GM12878 (cell line): ENCODE measurements at regions not wholly inside any gene's neighbourhood (a gene's known extent, or its start where the extent isn't known, plus 50 kb on each side); places are given as distances from the start of the nearest gene placed in this dataset.

Experiments
- ATAC-seq: fragments of 200-7000 bp; cut with Tn5 transposase; 3 replicates; pipeline ENCODE4 v1.9.1; 2020; ENCODE audit warnings: mild to moderate bottlenecking, moderate library complexity
- BruUV-seq: library from RNA; stranded (reverse); fragments of 400-500 nt; replicated peaks from 2 replicates; lab custom pipeline; 2021; lab: Mats Ljungman, UMichigan
- CTCF ChIA-PET: fragments of 300-600 bp; sonication (Branson Sonifier 250); formaldehyde crosslinking; extraction: SDS; loops from one replicate; lab custom pipeline; 2021; ENCODE audit warnings: inconsistent platforms; lab: Yijun Ruan, JAX
- POLR2A ChIA-PET: fragments of 350-600 bp; formaldehyde crosslinking; extraction: SDS; loops from one replicate; lab custom pipeline; 2021; ENCODE audit warnings: inconsistent platforms; lab: Charles Lee
- RAD21 ChIA-PET: fragments of 300-600 bp; sonication (Branson Sonifier 250); formaldehyde crosslinking; loops from one replicate; lab custom pipeline; 2023; ENCODE audit warnings: antibody characterized with exemption; ENCODE audit not compliant: unreplicated experiment; lab: Charles Lee
- SMC1A ChIA-PET: fragments of 300-600 bp; sonication (Branson Sonifier 250); formaldehyde crosslinking; loops from one replicate; lab custom pipeline; 2023; ENCODE audit not compliant: unreplicated experiment, uncharacterized antibody; lab: Charles Lee
- DNase-seq: peaks from one replicate; pipeline ENCODE4 v3.0.0-alpha.2; 2011; ENCODE audit warnings: low read depth, low spot score
- FAIRE-seq: peaks from 3 replicates; lab custom pipeline; 2011; peaks lifted over from hg19 to GRCh38; lab: Jason Lieb, UNC
- H2AFZ ChIP-seq: 2 replicates; pipeline ENCODE4 v1.6.0; 2011; ENCODE audit warnings: low read depth, low read length, control low read depth; ENCODE audit not compliant: control insufficient read depth
- H3K27ac ChIP-seq: 2 replicates; pipeline ENCODE4 v1.5.1; 2011; ENCODE audit warnings: control low read depth; ENCODE audit not compliant: control insufficient read depth, insufficient read depth
- H3K27me3 ChIP-seq, 2 experiments: replicated peaks in 1 of 2; 2 replicates each; pipeline versions ENCODE4 v1.6.0 to v1.6.1; 2011; ENCODE audit warnings: low read length in 1 of 2; ENCODE audit not compliant: control insufficient read depth in 2 of 2, insufficient read depth in 2 of 2
- H3K36me3 ChIP-seq, 2 experiments: 2 replicates each; pipeline ENCODE4 v1.5.1; 2011; ENCODE audit warnings: low read length in 1 of 2; ENCODE audit not compliant: control insufficient read depth in 2 of 2, insufficient read depth in 2 of 2
- H3K4me1 ChIP-seq: 2 replicates; pipeline ENCODE4 v1.6.1; 2011; ENCODE audit warnings: mild to moderate bottlenecking, low read length, moderate library complexity, mixed read lengths; ENCODE audit not compliant: control insufficient read depth, insufficient read depth
- H3K4me2 ChIP-seq: 2 replicates; pipeline ENCODE4 v1.6.0; 2011; ENCODE audit warnings: control low read depth; ENCODE audit not compliant: control insufficient read depth, insufficient read depth
- H3K4me3 ChIP-seq: fragments of 200-600 bp; sonication (generic); 2 replicates; pipeline ENCODE4 v1.5.1; 2016
- H3K79me2 ChIP-seq: 2 replicates; pipeline ENCODE4 v1.6.0; 2011; ENCODE audit warnings: low read length; ENCODE audit not compliant: control insufficient read depth, insufficient read depth
- H3K9ac ChIP-seq: 2 replicates; pipeline ENCODE4 v1.8.0; 2011; ENCODE audit warnings: low read length, control low read depth, mixed read lengths; ENCODE audit not compliant: control insufficient read depth, insufficient read depth
- H3K9me3 ChIP-seq: replicated peaks from 3 replicates; pipeline ENCODE4 v1.5.1; 2011; ENCODE audit warnings: mild to moderate bottlenecking, low read length; ENCODE audit not compliant: control insufficient read depth, insufficient read depth
- H4K20me1 ChIP-seq: 2 replicates; pipeline ENCODE4 v1.6.0; 2011; ENCODE audit not compliant: control insufficient read depth, insufficient read depth
- ASH2L ChIP-seq: fragments of 300-600, 200-600 bp; sonication (generic); IDR thresholded peaks from 2 replicates; pipeline ENCODE4 v1.6.1; 2017; ENCODE audit warnings: low read depth, mild to moderate bottlenecking, borderline replicate concordance
- CBX5 ChIP-seq: sonication (generic); IDR thresholded peaks from 2 replicates; pipeline ENCODE4 v1.6.1; 2016; ENCODE audit warnings: low read depth, moderate library complexity, mild to moderate bottlenecking, inconsistent platforms
- CREM ChIP-seq: IDR thresholded peaks from 2 replicates; pipeline ENCODE4 v1.6.1; 2014; ENCODE audit warnings: antibody characterized with exemption, low read depth
- EP300 ChIP-seq, 2 experiments: fragments of 150-350 bp in 1 of 2; IDR thresholded peaks; 2 replicates each; pipeline ENCODE4 v1.6.1; 2011 to 2012; ENCODE audit warnings: low read depth in 2 of 2, low read length in 2 of 2, borderline replicate concordance in 1 of 2, improper control_type of control experiment in 1 of 2, inconsistent platforms in 1 of 2; ENCODE audit not compliant: control insufficient read depth in 1 of 2
- FOXK2 ChIP-seq: fragments of 450-650 bp; IDR thresholded peaks from 2 replicates; pipeline ENCODE4 v1.6.1; 2017; ENCODE audit warnings: mild to moderate bottlenecking, moderate library complexity
- KAT2A ChIP-seq: conservative IDR thresholded peaks from 2 replicates; pipeline ENCODE4 v1.6.1; 2011; ENCODE audit warnings: low read depth, low read length; ENCODE audit not compliant: control insufficient read depth
- NBN ChIP-seq: fragments of 450-650 bp; IDR thresholded peaks from 2 replicates; pipeline ENCODE4 v1.6.1; 2016
- NKRF ChIP-seq: fragments of 450-650 bp; conservative IDR thresholded peaks from 2 replicates; pipeline ENCODE4 v1.6.1; 2017; ENCODE audit warnings: mild to moderate bottlenecking, moderate library complexity
- NR2F1 ChIP-seq: fragments of 450-650 bp; conservative IDR thresholded peaks from 2 replicates; pipeline ENCODE4 v1.6.1; 2017; ENCODE audit warnings: mild to moderate bottlenecking
- PML ChIP-seq: IDR thresholded peaks from 2 replicates; pipeline ENCODE4 v1.6.1; 2012; ENCODE audit warnings: low read length, inconsistent platforms
- POLR2AphosphoS2 ChIP-seq: IDR thresholded peaks from 2 replicates; pipeline ENCODE4 v1.6.1; 2011; ENCODE audit warnings: low read depth, mild to moderate bottlenecking, low read length, improper control_type of control experiment, moderate library complexity
- RFX5 ChIP-seq: IDR thresholded peaks from 2 replicates; pipeline ENCODE4 v1.6.1; 2011; ENCODE audit warnings: low read depth, low read length, improper control_type of control experiment
- USF2 ChIP-seq: IDR thresholded peaks from 2 replicates; pipeline ENCODE4 v1.6.1; 2011; ENCODE audit warnings: low read depth, low read length, improper control_type of control experiment, borderline replicate concordance
- YY1 ChIP-seq: IDR thresholded peaks from 2 replicates; pipeline ENCODE4 v1.6.1; 2011; ENCODE audit warnings: low read depth, mild to moderate bottlenecking, low read length
- ZNF207 ChIP-seq: fragments of 450-650 bp; IDR thresholded peaks from 2 replicates; pipeline ENCODE4 v1.6.1; 2014; ENCODE audit warnings: antibody characterized with exemption, mild to moderate bottlenecking, borderline replicate concordance
- ZZZ3 ChIP-seq: IDR thresholded peaks from 2 replicates; pipeline ENCODE4 v1.6.1; 2011; ENCODE audit warnings: low read depth; ENCODE audit not compliant: control insufficient read depth, insufficient read length
- WGBS: methylation state at CpG from one replicate; pipeline ENCODE4 v1.1.6; 2016; ENCODE audit warnings: low lambda C conversion rate; ENCODE audit not compliant: insufficient replicate concordance, insufficient coverage; ENCODE audit errors: missing lambda C conversion rate; 5-methylcytosine and 5-hydroxymethylcytosine counted together
- in situ Hi-C: fragments of 300-500 bp; cut with MboI; formaldehyde crosslinking; loops from 9 replicates; pipeline ENCODE4 v1.14.3; 2018; ENCODE audit warnings: mixed read lengths
- intact Hi-C: fragments of 100-400 bp; cut with micrococcal nuclease; formaldehyde crosslinking; loops from one replicate; pipeline ENCODE4 v1.14.2; 2022; ENCODE audit not compliant: unreplicated experiment
- TF ChIP-seq, protein P1 (sequence below), 3 experiments: IDR thresholded peaks in 2 of 3; conservative IDR thresholded peaks in 1 of 3; 2 replicates each; pipeline ENCODE4 v1.5.1; 2011; ENCODE audit warnings: low read depth in 3 of 3, low read length in 3 of 3, mild to moderate bottlenecking in 3 of 3, control low read depth in 2 of 3, moderate library complexity in 2 of 3, inconsistent platforms in 1 of 3, mixed read lengths in 1 of 3; ENCODE audit not compliant: control insufficient read depth in 2 of 3, insufficient read depth in 1 of 3; ENCODE audit errors: extremely low read depth in 1 of 3

DNA sequence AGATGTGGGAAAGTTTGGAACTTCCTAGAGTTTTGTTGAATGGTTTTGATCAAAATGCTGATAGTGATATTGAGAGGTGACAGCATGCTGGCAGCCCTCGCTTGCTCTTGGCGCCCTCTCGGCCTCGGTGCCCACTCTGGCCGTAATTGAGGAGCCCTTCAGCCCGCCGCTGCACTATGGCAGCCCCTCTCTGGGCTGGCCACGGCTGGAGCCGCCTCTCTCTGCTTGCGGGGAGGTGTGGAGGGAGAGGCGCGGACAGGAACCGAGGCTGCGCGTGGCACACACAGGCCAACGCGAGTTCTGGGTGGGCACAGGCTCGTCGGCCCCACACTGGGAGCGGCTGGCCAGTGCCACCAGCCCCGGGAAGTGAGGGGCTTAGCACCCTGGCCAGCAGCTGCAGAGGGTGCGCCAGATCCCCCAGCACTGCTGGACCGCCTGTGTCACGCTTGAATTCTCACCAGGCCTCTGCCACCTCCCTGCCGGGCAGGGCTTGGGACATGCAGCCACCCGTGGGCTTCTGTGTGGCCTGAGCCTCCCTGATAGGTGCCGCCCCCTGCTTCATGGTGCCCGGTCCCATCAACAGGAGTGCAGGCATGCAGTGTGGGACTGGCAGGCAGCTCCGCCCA, 488.5 kb downstream of the CYLC2 start (continued):
- no peak for TF ChIP-seq CREM
- TF ChIP-seq KAT2A = no peak
- TF ChIP-seq, protein P1, sequence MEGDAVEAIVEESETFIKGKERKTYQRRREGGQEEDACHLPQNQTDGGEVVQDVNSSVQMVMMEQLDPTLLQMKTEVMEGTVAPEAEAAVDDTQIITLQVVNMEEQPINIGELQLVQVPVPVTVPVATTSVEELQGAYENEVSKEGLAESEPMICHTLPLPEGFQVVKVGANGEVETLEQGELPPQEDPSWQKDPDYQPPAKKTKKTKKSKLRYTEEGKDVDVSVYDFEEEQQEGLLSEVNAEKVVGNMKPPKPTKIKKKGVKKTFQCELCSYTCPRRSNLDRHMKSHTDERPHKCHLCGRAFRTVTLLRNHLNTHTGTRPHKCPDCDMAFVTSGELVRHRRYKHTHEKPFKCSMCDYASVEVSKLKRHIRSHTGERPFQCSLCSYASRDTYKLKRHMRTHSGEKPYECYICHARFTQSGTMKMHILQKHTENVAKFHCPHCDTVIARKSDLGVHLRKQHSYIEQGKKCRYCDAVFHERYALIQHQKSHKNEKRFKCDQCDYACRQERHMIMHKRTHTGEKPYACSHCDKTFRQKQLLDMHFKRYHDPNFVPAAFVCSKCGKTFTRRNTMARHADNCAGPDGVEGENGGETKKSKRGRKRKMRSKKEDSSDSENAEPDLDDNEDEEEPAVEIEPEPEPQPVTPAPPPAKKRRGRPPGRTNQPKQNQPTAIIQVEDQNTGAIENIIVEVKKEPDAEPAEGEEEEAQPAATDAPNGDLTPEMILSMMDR (IDR thresholded peaks at IDR 0.05 in 2 of 3, conservative IDR thresholded peaks at IDR 0.05 in 1 of 3; ENCODE audit: control insufficient read depth in 2 of 3, extremely low read depth in 1 of 3, insufficient read depth in 1 of 3, low read depth in 3 of 3, low read length in 3 of 3) = no peak
- no peak for TF ChIP-seq NR2F1
- no peak for TF ChIP-seq PML
- TF ChIP-seq ZZZ3 = no peak
- no peak for TF ChIP-seq ASH2L

DNA sequence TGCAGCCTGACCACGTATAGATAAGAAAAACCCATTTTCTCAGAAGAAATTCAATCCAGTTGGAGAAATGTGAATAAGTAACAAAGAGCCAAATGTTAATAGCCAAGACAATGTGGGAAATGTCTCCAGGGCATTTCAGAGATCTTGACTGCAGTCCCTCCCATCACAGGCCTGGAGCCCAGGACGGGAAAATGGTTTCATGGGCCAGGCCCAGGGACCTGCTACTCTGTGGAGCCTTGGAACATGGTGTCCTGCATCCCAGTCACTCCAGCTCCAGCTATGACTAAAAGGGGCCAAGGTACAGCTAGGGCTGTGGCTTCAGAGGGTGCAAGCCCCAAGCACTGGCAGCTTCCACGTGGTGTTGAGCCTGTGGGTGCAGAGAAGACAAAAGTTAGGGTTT, 490.0 kb downstream of the CYLC2 start:
- DNase-seq (no peak), ATAC-seq (no peak), FAIRE-seq (no peak)
- H3K4me3 ChIP-seq = no peak overlapping the region
- H3K9ac ChIP-seq = no peak overlapping the region
- no peaks in the 10 kb centered on the region for H4K20me1 ChIP-seq
- no peaks in the 10 kb centered on the region for H3K79me2 ChIP-seq
- ChIA-PET SMC1A (no interaction called here), RAD21 (no interaction called here), CTCF (no interaction called here), POLR2A (no interaction called here)
- in situ Hi-C loops (no loop called here), intact Hi-C loops (no loop called here)
- WGBS = 2% methylated on average over 3 of the region's 3 CpGs
- no peaks in the 10 kb centered on the region for H3K27me3 ChIP-seq
- no peak overlapping the region for H2AFZ ChIP-seq
- H3K27ac ChIP-seq = no peak overlapping the region
- H3K4me2 ChIP-seq = no peak overlapping the region
- no peaks in the 10 kb centered on the region for H3K36me3 ChIP-seq
- no TSS peak for BruUV-seq
- no peaks in the 10 kb centered on the region; the same call in 2 of the 3 replicates for H3K9me3 ChIP-seq
- H3K4me1 ChIP-seq = no peaks in the 10 kb centered on the region
- no peak for TF ChIP-seq NKRF
- no peak for TF ChIP-seq NBN
- no peak for TF ChIP-seq RFX5
- TF ChIP-seq NR2F1 = no peak
- no peak for TF ChIP-seq CBX5
- no peak for TF ChIP-seq ZNF207
- TF ChIP-seq USF2 = no peak
- TF ChIP-seq ASH2L = no peak
- no peak for TF ChIP-seq YY1
- TF ChIP-seq EP300 (IDR thresholded peaks at IDR 0.05; ENCODE audit: borderline replicate concordance in 1 of 2, control insufficient read depth in 1 of 2, low read depth in 2 of 2, low read length in 2 of 2) = no peak
- no peak for TF ChIP-seq FOXK2
- no peak for TF ChIP-seq ZZZ3
- TF ChIP-seq POLR2AphosphoS2 = no peak
